ENCODE measurements at regions not wholly inside any gene's neighbourhood (a gene's known extent, or its start where the extent isn't known, plus 50 kb on each side); places are given as distances from the start of the nearest gene placed in this dataset.
"Not testable (repeated sequence)": the region's sequence is repeated elsewhere in the genome, so short reads cannot be mapped to it uniquely, and the experiment has no call there.

GRCh38 chr20:29326376-29327070 lies 1930.9 kb upstream of the DEFB115 start:
- TF ChIP-seq CTCF (IDR thresholded peaks at IDR 0.05), result no peak
- ATAC-seq (ENCODE audit: low FRiP score) (peak; percentile 73), DNase-seq (ENCODE audit: low spot score) (no peak)

- DNase-seq (ENCODE audit: low spot score); ATAC-seq (ENCODE audit: low FRiP score): not testable (repeated sequence)
These were observed 1929.7 kb upstream of the DEFB115 start for GRCh38 chr20:29327600-29328420.

- not testable (repeated sequence) for DNase-seq (ENCODE audit: low spot score); ATAC-seq (ENCODE audit: low FRiP score)
These were observed 1926.9 kb upstream of the DEFB115 start for GRCh38 chr20:29330429-29331115.

- no peak for TF ChIP-seq CTCF (IDR thresholded peaks at IDR 0.05)
- ATAC-seq (ENCODE audit: low FRiP score) (no peak), DNase-seq (ENCODE audit: low spot score) (no peak)
These were observed 1907.6 kb upstream of the DEFB115 start for GRCh38 chr20:29349836-29350235.

- not testable (repeated sequence) for DNase-seq (ENCODE audit: low spot score); ATAC-seq (ENCODE audit: low FRiP score)
These were observed 1881.5 kb upstream of the DEFB115 start for GRCh38 chr20:29375937-29376336.

GRCh38 chr20:29392853-29393252 lies 1864.6 kb upstream of the DEFB115 start:
- DNase-seq (ENCODE audit: low spot score); ATAC-seq (ENCODE audit: low FRiP score): not testable (repeated sequence)

- no peak for TF ChIP-seq CTCF (IDR thresholded peaks at IDR 0.05)
- no peak for DNase-seq (ENCODE audit: low spot score)
- no peak for ATAC-seq (ENCODE audit: low FRiP score)
These were observed 1849.3 kb upstream of the DEFB115 start for GRCh38 chr20:29408034-29408695.

- not testable (repeated sequence) for DNase-seq (ENCODE audit: low spot score); ATAC-seq (ENCODE audit: low FRiP score)
These were observed 1848.8 kb upstream of the DEFB115 start for GRCh38 chr20:29408707-29409106.

- DNase-seq (ENCODE audit: low spot score); ATAC-seq (ENCODE audit: low FRiP score): not testable (repeated sequence)
These were observed 1848.2 kb upstream of the DEFB115 start for GRCh38 chr20:29409160-29409689.

All from omental fat pad (tissue), 3 donors.